ENCODE measurements at regions not wholly inside any gene's neighbourhood (a gene's known extent, or its start where the extent isn't known, plus 50 kb on each side); places are given as distances from the start of the nearest gene placed in this dataset.

DNA sequence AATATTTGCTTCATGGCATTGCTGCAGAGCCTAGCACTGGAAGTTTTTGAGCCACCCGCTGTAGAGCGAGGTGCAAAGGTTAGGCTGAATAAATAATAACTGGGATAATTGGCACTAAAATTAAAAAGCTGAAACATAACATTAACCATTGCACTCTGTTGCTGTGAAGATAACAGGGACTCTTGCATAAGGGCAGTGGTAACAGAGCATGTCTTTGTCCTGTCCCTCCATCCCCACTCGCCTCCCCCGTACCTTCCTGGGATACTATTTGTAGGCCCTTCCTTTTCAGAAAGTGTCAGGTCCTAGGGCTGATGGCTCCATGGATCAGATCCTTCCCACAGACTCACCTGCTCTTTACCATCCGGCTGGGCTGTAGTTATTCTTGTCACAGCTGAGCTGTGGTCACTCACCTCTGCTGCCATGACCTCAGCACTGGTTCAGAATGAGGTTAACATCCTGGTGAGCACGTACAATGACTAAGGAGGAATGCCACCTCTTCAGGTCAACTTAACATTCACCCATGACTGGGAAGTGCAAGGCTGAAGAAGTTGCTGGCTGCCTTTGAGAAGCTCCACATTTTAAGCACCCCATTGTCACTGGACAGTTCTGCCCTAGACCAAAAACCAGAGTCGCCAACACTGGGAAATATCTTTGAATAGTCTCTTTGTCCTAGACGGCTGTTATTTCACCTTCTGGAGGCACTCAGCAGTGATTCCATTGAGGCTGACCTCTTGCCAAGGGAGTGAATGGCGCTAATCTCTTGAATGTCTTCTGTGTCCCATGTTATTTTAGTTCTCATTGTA is 103.2 kb upstream of the KIRREL3 start:
- Histone ChIP-seq H2AFZ (ENCODE audit: low read length) (no peak overlapping the region), H3K4me2 (ENCODE audit: low read length) (no peak overlapping the region), H3K79me2 (ENCODE audit: insufficient read depth, low read depth, low read length) (no peaks in the 10 kb centered on the region), H3K9me3 (ENCODE audit: low read length) (no peaks in the 10 kb centered on the region), H3K4me3 (ENCODE audit: low read depth, low read length, poor library complexity, severe bottlenecking) (no peak overlapping the region), H3K4me1 (ENCODE audit: insufficient read depth, low read length, poor library complexity, severe bottlenecking) (no peaks in the 10 kb centered on the region), H3K9me2 (ENCODE audit: insufficient read depth, low read length) (no peaks in the 10 kb centered on the region), H3K27ac (ENCODE audit: low read depth, low read length, poor library complexity, severe bottlenecking) (no peak overlapping the region), H4K20me1 (ENCODE audit: insufficient read depth, low read length) (no peaks in the 10 kb centered on the region), H3K36me3 (ENCODE audit: insufficient read depth, low read length) (no peaks in the 10 kb centered on the region)
- ChIA-PET POLR2A (interaction anchor here (0.6 to 1.6 kb wide), 4 partner anchors 17 to 672 kb away, joined by 3 to 5 read pairs (median 4); no protein-coding TSS in a partner anchor), CTCF (ENCODE audit: unreplicated experiment) (no interaction called here)
- no TSS peak for BruUV-seq (replicated peaks)
- no peak for DNase-seq (ENCODE audit: low spot score)
- intact Hi-C loops (cut with micrococcal nuclease; ENCODE audit: unreplicated experiment) = no loop called here
- TF ChIP-seq EZH2phosphoT487 (IDR thresholded peaks at IDR 0.05; ENCODE audit: borderline replicate concordance, low read depth, low read length) = no peak
- TF ChIP-seq, protein P1, sequence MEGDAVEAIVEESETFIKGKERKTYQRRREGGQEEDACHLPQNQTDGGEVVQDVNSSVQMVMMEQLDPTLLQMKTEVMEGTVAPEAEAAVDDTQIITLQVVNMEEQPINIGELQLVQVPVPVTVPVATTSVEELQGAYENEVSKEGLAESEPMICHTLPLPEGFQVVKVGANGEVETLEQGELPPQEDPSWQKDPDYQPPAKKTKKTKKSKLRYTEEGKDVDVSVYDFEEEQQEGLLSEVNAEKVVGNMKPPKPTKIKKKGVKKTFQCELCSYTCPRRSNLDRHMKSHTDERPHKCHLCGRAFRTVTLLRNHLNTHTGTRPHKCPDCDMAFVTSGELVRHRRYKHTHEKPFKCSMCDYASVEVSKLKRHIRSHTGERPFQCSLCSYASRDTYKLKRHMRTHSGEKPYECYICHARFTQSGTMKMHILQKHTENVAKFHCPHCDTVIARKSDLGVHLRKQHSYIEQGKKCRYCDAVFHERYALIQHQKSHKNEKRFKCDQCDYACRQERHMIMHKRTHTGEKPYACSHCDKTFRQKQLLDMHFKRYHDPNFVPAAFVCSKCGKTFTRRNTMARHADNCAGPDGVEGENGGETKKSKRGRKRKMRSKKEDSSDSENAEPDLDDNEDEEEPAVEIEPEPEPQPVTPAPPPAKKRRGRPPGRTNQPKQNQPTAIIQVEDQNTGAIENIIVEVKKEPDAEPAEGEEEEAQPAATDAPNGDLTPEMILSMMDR (conservative IDR thresholded peaks at IDR 0.05; ENCODE audit: low read length) = no peak

DNA sequence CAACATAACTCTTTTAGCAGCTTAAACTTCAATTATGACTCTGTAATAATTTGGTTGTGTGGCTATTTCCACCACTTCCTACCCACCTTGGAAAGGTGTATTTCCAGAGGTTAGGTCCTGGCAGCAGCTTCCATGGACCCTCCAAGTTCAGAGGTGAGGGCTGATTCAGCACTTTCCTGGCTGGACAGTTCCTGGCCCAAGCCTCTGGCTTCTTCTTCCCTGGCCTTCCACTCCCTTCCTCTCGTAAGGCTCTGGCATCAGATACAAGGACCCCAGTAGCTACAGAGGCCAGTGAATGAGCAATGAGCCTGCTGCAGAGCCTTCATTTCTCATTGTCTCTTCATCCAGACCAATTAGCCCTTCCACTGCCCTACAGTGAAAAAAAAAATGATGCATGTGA is 98.1 kb upstream of the KIRREL3 start:
- no peak for DNase-seq (ENCODE audit: low spot score)
- POLR2A ChIA-PET = no interaction called here
- no peak overlapping the region for H3K27ac ChIP-seq (ENCODE audit: low read depth, low read length, poor library complexity, severe bottlenecking)
- no TSS peak for BruUV-seq (replicated peaks)
- H3K4me1 ChIP-seq (ENCODE audit: insufficient read depth, low read length, poor library complexity, severe bottlenecking) = no peaks in the 10 kb centered on the region
- H3K36me3 ChIP-seq (ENCODE audit: insufficient read depth, low read length) = no peaks in the 10 kb centered on the region
- TF ChIP-seq, protein P1 (conservative IDR thresholded peaks at IDR 0.05; ENCODE audit: low read length) = no peak
- no peak for TF ChIP-seq EZH2phosphoT487 (IDR thresholded peaks at IDR 0.05; ENCODE audit: borderline replicate concordance, low read depth, low read length)
- no peak overlapping the region for H3K4me2 ChIP-seq (ENCODE audit: low read length)
- H3K9me3 ChIP-seq (ENCODE audit: low read length) = no peaks in the 10 kb centered on the region
- no peak overlapping the region for H3K4me3 ChIP-seq (ENCODE audit: low read depth, low read length, poor library complexity, severe bottlenecking)
- H2AFZ ChIP-seq (ENCODE audit: low read length) = no peak overlapping the region
- intact Hi-C loops (cut with micrococcal nuclease; ENCODE audit: unreplicated experiment) = no loop called here
- CTCF ChIA-PET (ENCODE audit: unreplicated experiment) = no interaction called here
- H3K9me2 ChIP-seq (ENCODE audit: insufficient read depth, low read length) = no peaks in the 10 kb centered on the region
- H3K79me2 ChIP-seq (ENCODE audit: insufficient read depth, low read depth, low read length) = no peaks in the 10 kb centered on the region
- H4K20me1 ChIP-seq (ENCODE audit: insufficient read depth, low read length) = no peaks in the 10 kb centered on the region

DNA sequence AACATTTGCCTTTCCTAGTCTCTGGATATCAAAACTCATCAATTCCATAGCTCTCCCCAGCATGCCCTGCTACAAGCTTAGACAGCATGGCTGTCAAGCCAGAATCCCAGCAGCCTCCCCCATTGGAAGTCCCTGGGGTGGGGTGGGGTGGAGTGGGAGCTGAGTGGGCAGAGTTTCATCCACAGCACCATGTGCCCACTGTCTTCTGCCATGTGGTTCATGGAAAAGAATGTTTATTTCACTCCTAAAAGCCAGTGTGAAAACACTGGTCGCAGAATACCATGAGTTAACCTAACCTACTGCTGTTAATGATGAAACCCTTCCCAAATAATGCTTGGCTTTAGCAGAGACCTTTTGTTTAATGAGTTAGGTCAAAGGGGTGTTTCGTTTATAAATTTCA is 80.2 kb upstream of the KIRREL3 start:
- CTCF ChIA-PET (ENCODE audit: unreplicated experiment) = no interaction called here
- no TSS peak for BruUV-seq (replicated peaks)

More for the DNA sequence above, 80.2 kb upstream of the KIRREL3 start:
- no peak overlapping the region for H3K4me3 ChIP-seq (ENCODE audit: low read depth, low read length, poor library complexity, severe bottlenecking)
- H2AFZ ChIP-seq (ENCODE audit: low read length) = no peak overlapping the region
- no peak overlapping the region for H3K27ac ChIP-seq (ENCODE audit: low read depth, low read length, poor library complexity, severe bottlenecking)
- POLR2A ChIA-PET = interaction anchor here (1.0 kb wide), 1 partner anchor 69 kb away, joined by 3 read pairs; no protein-coding TSS in a partner anchor
- intact Hi-C loops (cut with micrococcal nuclease; ENCODE audit: unreplicated experiment) = no loop called here
- H3K4me1 ChIP-seq (ENCODE audit: insufficient read depth, low read length, poor library complexity, severe bottlenecking) = no peaks in the 10 kb centered on the region
- DNase-seq (ENCODE audit: low spot score) = no peak
- no peaks in the 10 kb centered on the region for H4K20me1 ChIP-seq (ENCODE audit: insufficient read depth, low read length)
- no peak for TF ChIP-seq EZH2phosphoT487 (IDR thresholded peaks at IDR 0.05; ENCODE audit: borderline replicate concordance, low read depth, low read length)
- TF ChIP-seq, protein P1 (conservative IDR thresholded peaks at IDR 0.05; ENCODE audit: low read length) = no peak
- H3K4me2 ChIP-seq (ENCODE audit: low read length) = no peak overlapping the region
- H3K36me3 ChIP-seq (ENCODE audit: insufficient read depth, low read length) = no peaks in the 10 kb centered on the region
- H3K9me2 ChIP-seq (ENCODE audit: insufficient read depth, low read length) = no peaks in the 10 kb centered on the region
- no peaks in the 10 kb centered on the region for H3K9me3 ChIP-seq (ENCODE audit: low read length)
- H3K79me2 ChIP-seq (ENCODE audit: insufficient read depth, low read depth, low read length) = no peaks in the 10 kb centered on the region
